SK-N-SH (cell line): ENCODE measurements at regions not wholly inside any gene's neighbourhood (a gene's known extent, or its start where the extent isn't known, plus 50 kb on each side); places are given as distances from the start of the nearest gene placed in this dataset.

Experiments used
- CTCF ChIA-PET: fragments of 300-600, 350-600 bp; formaldehyde crosslinking; extraction: SDS; loops from one replicate; lab custom pipeline; 2021; lab: Yijun Ruan, JAX
- POLR2A ChIA-PET: fragments of 350-600 bp; sonication (Branson Sonifier 250); formaldehyde crosslinking; extraction: SDS; loops from one replicate; lab custom pipeline; 2020; ENCODE audit warnings: antibody characterized with exemption, inconsistent platforms; lab: Yijun Ruan, JAX
- DNase-seq: peaks from one replicate; pipeline ENCODE4 v3.0.0; 2012
- H2AFZ ChIP-seq: fragments of 200-600 bp; sonication (generic); 2 replicates; pipeline ENCODE4 v1.8.1; 2016; ENCODE audit warnings: antibody characterized with exemption, mild to moderate bottlenecking, low read depth
- H3F3A ChIP-seq: fragments of 200-600 bp; sonication (generic); replicated peaks from 2 replicates; pipeline ENCODE3; 2016; ENCODE audit warnings: antibody characterized with exemption, mild to moderate bottlenecking; ENCODE audit not compliant: insufficient read depth
- H3K27ac ChIP-seq, 2 experiments: fragments of 200-500 bp in 1 of 2; fragments of 200-600 bp in 1 of 2; sonication (Bioruptor generic) in 1 of 2; sonication (generic), shearing (Covaris generic) in 1 of 2; 2 replicates each; pipeline versions ENCODE4 v1.5.1 to v1.6.1; 2014 to 2016; ENCODE audit warnings: low read depth in 2 of 2, inconsistent platforms in 1 of 2, low read length in 1 of 2, mild to moderate bottlenecking in 1 of 2, mixed read lengths in 1 of 2
- H3K27me3 ChIP-seq: fragments of 200-600 bp; sonication (generic), shearing (Covaris generic); 2 replicates; pipeline ENCODE4 v1.6.1; 2016; ENCODE audit warnings: mixed run types; ENCODE audit not compliant: insufficient read depth
- H3K36me3 ChIP-seq, 2 experiments: fragments of 200-500 bp in 1 of 2; fragments of 200-600 bp in 1 of 2; sonication (Bioruptor generic) in 1 of 2; sonication (generic) in 1 of 2; replicated peaks in 1 of 2; 2 replicates each; pipeline versions ENCODE3 to v1.5.1; 2014 to 2016; ENCODE audit warnings: low read length in 1 of 2, mild to moderate bottlenecking in 1 of 2; ENCODE audit not compliant: insufficient read depth in 2 of 2, control insufficient read depth in 1 of 2
- H3K4me1 ChIP-seq, 2 experiments: fragments of 200-500 bp in 1 of 2; fragments of 200-600 bp in 1 of 2; sonication (Bioruptor generic) in 1 of 2; sonication (generic), shearing (Covaris generic) in 1 of 2; 2 replicates each; pipeline versions ENCODE4 v1.5.1 to v1.6.1; 2014 to 2016; ENCODE audit warnings: low read depth in 1 of 2, low read length in 1 of 2, mixed run types in 1 of 2; ENCODE audit not compliant: insufficient read depth in 2 of 2, control insufficient read depth in 1 of 2
- H3K4me2 ChIP-seq: fragments of 200-600 bp; sonication (generic), shearing (Covaris generic); 2 replicates; pipeline ENCODE4 v1.6.1; 2017; ENCODE audit warnings: mixed run types
- H3K4me3 ChIP-seq, 2 experiments: fragments of 200-500 bp in 1 of 2; fragments of 200-600 bp in 1 of 2; sonication (Bioruptor generic) in 1 of 2; sonication (generic), shearing (Covaris generic) in 1 of 2; 2 replicates each; pipeline versions ENCODE4 v1.5.1 to v1.8.1; 2014 to 2016; ENCODE audit warnings: low read depth in 2 of 2, inconsistent platforms in 1 of 2, low read length in 1 of 2, mild to moderate bottlenecking in 1 of 2, mixed read lengths in 1 of 2, moderate library complexity in 1 of 2
- H3K79me2 ChIP-seq: fragments of 200-600 bp; sonication (generic); 2 replicates; pipeline ENCODE4 v1.8.1; 2017; ENCODE audit warnings: mild to moderate bottlenecking; ENCODE audit not compliant: insufficient read depth
- H3K9ac ChIP-seq: fragments of 200-600 bp; sonication (generic); 2 replicates; pipeline ENCODE4 v1.6.1; 2017; ENCODE audit warnings: mixed run types
- H3K9me2 ChIP-seq: fragments of 200-600 bp; sonication (generic); 2 replicates; pipeline ENCODE4 v1.6.1; 2017; ENCODE audit warnings: mixed run types
- H3K9me3 ChIP-seq: fragments of 200-600 bp; sonication (generic); 2 replicates; pipeline ENCODE4 v1.6.1; 2017; ENCODE audit warnings: mixed run types, mild to moderate bottlenecking, moderate library complexity
- H4K20me1 ChIP-seq: fragments of 200-600 bp; sonication (generic); 2 replicates; pipeline ENCODE4 v1.6.1; 2017; ENCODE audit warnings: mild to moderate bottlenecking, mixed run types; ENCODE audit not compliant: insufficient read depth
- CTCF ChIP-seq: fragments of 200-600 bp; sonication (generic); IDR thresholded peaks from 2 replicates; pipeline ENCODE4 v1.6.1; 2017; ENCODE audit warnings: antibody characterized with exemption, mild to moderate bottlenecking, moderate library complexity
- ELF1 ChIP-seq: IDR thresholded peaks from 2 replicates; pipeline ENCODE4 v1.4.0; 2012
- FOXM1 ChIP-seq: IDR thresholded peaks from 2 replicates; pipeline ENCODE4 v1.4.0; 2012; ENCODE audit warnings: low read depth, mild to moderate bottlenecking
- GABPA ChIP-seq: IDR thresholded peaks from 2 replicates; pipeline ENCODE4 v1.4.0; 2012; ENCODE audit warnings: low read depth, mild to moderate bottlenecking
- GATA2 ChIP-seq: sonication (generic); formaldehyde crosslinking; IDR thresholded peaks from 2 replicates; pipeline ENCODE4 v1.5.0; 2020; ENCODE audit warnings: mild to moderate bottlenecking, missing genetic modification reagents
- IRF3 ChIP-seq: fragments of 150-350 bp; IDR thresholded peaks from 2 replicates; pipeline ENCODE4 v1.6.1; 2016; ENCODE audit warnings: mild to moderate bottlenecking, low read depth, low read length
- MAX ChIP-seq: IDR thresholded peaks from 2 replicates; pipeline ENCODE4 v1.4.0; 2012; ENCODE audit warnings: low read depth
- MEF2A ChIP-seq: IDR thresholded peaks from 2 replicates; pipeline ENCODE4 v1.4.0; 2012; ENCODE audit warnings: low read depth, borderline replicate concordance
- PBX3 ChIP-seq: IDR thresholded peaks from 2 replicates; pipeline ENCODE4; 2012
- POLR2AphosphoS5 ChIP-seq: IDR thresholded peaks from 2 replicates; pipeline ENCODE4 v1.6.1; 2012; ENCODE audit warnings: low read depth, low read length
- RAD21 ChIP-seq: IDR thresholded peaks from 2 replicates; pipeline ENCODE4 v1.6.1; 2012; ENCODE audit warnings: mild to moderate bottlenecking, low read length
- RCOR1 ChIP-seq: fragments of 150-350 bp; IDR thresholded peaks from 2 replicates; pipeline ENCODE4 v1.6.1; 2017; ENCODE audit warnings: antibody characterized with exemption, low read length
- REST ChIP-seq: IDR thresholded peaks from 2 replicates; pipeline ENCODE4 v1.6.1; 2012; ENCODE audit warnings: mild to moderate bottlenecking, low read depth, low read length, moderate library complexity
- RFX5 ChIP-seq: IDR thresholded peaks from 2 replicates; pipeline ENCODE4 v1.6.1; 2012; ENCODE audit warnings: mild to moderate bottlenecking, improper control_type of control experiment, low read length
- SIN3A ChIP-seq: IDR thresholded peaks from 2 replicates; pipeline ENCODE4 v1.6.1; 2012; ENCODE audit warnings: low read depth, mild to moderate bottlenecking, low read length, moderate library complexity, borderline replicate concordance
- TCF12 ChIP-seq: IDR thresholded peaks from 2 replicates; pipeline ENCODE4 v1.4.0; 2012
- TEAD4 ChIP-seq: IDR thresholded peaks from 2 replicates; pipeline ENCODE4 v1.4.0; 2012; ENCODE audit warnings: mild to moderate bottlenecking, borderline replicate concordance; ENCODE audit not compliant: insufficient read depth
- WGBS: methylation state at CpG from one replicate; pipeline ENCODE4 v1.1.6; 2017; ENCODE audit warnings: low lambda C conversion rate; 5-methylcytosine and 5-hydroxymethylcytosine counted together

- Histone ChIP-seq H3K4me2 (no peak overlapping the region), H4K20me1 (no peaks in the 10 kb centered on the region), H3K79me2 (no peaks in the 10 kb centered on the region), H3K9ac (no peak overlapping the region), H3F3A (no peaks in the 10 kb centered on the region), H3K36me3 (no peaks in the 10 kb centered on the region), H3K27ac (no peak overlapping the region), H3K4me3 (no peak overlapping the region), H2AFZ (no peak overlapping the region), H3K9me3 (no peaks in the 10 kb centered on the region), H3K4me1 (no peaks in the 10 kb centered on the region), H3K27me3 (no peaks in the 10 kb centered on the region), H3K9me2 (no peaks in the 10 kb centered on the region)
- DNase-seq, result no peak
- CTCF ChIA-PET, result no interaction called here
- POLR2A ChIA-PET, result no interaction called here
- no peak for TF ChIP-seq ELF1
- no peak for TF ChIP-seq GABPA
- TF ChIP-seq POLR2AphosphoS5, result no peak
- TF ChIP-seq IRF3, result no peak
- TF ChIP-seq CTCF, result no peak
- TF ChIP-seq MEF2A, result no peak
- TF ChIP-seq GATA2, result no peak
- TF ChIP-seq RCOR1, result no peak
- no peak for TF ChIP-seq FOXM1
- TF ChIP-seq RFX5, result no peak
These were observed 148.7 kb upstream of the PGR start for GRCh38 chr11:101278286-101278685.

GRCh38 chr11:101277036-101277435 is 147.4 kb upstream of the PGR start:
- Histone ChIP-seq H3K9me2 (no peaks in the 10 kb centered on the region), H3K9me3 (no peaks in the 10 kb centered on the region), H3K27me3 (no peaks in the 10 kb centered on the region), H2AFZ (no peak overlapping the region), H3K27ac (no peak overlapping the region), H3K9ac (no peak overlapping the region), H3K4me3 (no peak overlapping the region), H3K36me3 (no peaks in the 10 kb centered on the region), H3F3A (no peaks in the 10 kb centered on the region), H3K4me2 (no peak overlapping the region), H3K79me2 (no peaks in the 10 kb centered on the region), H3K4me1 (no peaks in the 10 kb centered on the region), H4K20me1 (no peaks in the 10 kb centered on the region)
- no peak for DNase-seq
- CTCF ChIA-PET, result no interaction called here
- POLR2A ChIA-PET, result no interaction called here
- 0% methylated on average over 1 of the region's 1 CpG for WGBS
- TF ChIP-seq MAX, result no peak
- no peak for TF ChIP-seq PBX3
- no peak for TF ChIP-seq CTCF
- no peak for TF ChIP-seq IRF3
- no peak for TF ChIP-seq TEAD4
- no peak for TF ChIP-seq RAD21
- TF ChIP-seq SIN3A, result no peak
- TF ChIP-seq REST, result no peak
- TF ChIP-seq TCF12, result no peak
- TF ChIP-seq ELF1, result no peak
- no peak for TF ChIP-seq MEF2A
- TF ChIP-seq GABPA, result no peak
